Ovary (tissue), 3 donors: ENCODE measurements at regions not wholly inside any gene's neighbourhood (a gene's known extent, or its start where the extent isn't known, plus 50 kb on each side); places are given as distances from the start of the nearest gene placed in this dataset.
"Not testable (repeated sequence)": the region's sequence is repeated elsewhere in the genome, so short reads cannot be mapped to it uniquely, and the experiment has no call there.

Source experiments
- EP300 ChIP-seq: sonication (generic); formaldehyde crosslinking; IDR thresholded peaks from one replicate; pipeline ENCODE4 v1.6.1; 2017; ENCODE audit warnings: antibody characterized with exemption
- POLR2A ChIP-seq: fragments of 450-650 bp; IDR thresholded peaks from one replicate; pipeline ENCODE4 v1.6.1; 2017; ENCODE audit warnings: antibody characterized with exemption, mild to moderate bottlenecking, moderate library complexity
- TF ChIP-seq, protein P1 (sequence below), 3 donors: fragments of 450-650 bp in 2 of 3; fragments of 200-600 bp in 1 of 3; IDR thresholded peaks; one replicate each; pipeline versions ENCODE4 v1.5.1 to v1.8.0; 2016 to 2022; ENCODE audit warnings: antibody characterized with exemption in 3 of 3, mild to moderate bottlenecking in 1 of 3
- donor health status: DM: no; HTN: no; CAD: no.

DNA sequence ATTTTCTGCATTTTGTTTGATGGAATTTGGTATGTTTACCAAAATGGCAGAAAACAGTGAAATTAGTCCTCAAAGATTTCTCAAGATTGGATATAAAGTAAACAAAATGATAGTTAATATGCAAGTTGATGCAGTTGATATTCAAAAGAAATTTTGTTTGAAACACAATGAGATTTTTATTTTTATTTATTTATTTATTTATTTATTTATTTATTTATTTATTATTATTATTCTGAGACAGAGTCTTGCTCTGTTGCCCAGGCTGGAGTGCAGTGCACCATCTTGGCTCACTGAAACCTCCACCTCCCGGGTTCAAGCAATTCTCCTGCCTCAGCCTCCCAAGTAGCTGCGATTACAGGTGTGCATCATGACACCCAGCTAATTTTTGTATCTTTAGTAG lies 1881.5 kb upstream of the DEFB115 start:
- TF ChIP-seq, protein P1, sequence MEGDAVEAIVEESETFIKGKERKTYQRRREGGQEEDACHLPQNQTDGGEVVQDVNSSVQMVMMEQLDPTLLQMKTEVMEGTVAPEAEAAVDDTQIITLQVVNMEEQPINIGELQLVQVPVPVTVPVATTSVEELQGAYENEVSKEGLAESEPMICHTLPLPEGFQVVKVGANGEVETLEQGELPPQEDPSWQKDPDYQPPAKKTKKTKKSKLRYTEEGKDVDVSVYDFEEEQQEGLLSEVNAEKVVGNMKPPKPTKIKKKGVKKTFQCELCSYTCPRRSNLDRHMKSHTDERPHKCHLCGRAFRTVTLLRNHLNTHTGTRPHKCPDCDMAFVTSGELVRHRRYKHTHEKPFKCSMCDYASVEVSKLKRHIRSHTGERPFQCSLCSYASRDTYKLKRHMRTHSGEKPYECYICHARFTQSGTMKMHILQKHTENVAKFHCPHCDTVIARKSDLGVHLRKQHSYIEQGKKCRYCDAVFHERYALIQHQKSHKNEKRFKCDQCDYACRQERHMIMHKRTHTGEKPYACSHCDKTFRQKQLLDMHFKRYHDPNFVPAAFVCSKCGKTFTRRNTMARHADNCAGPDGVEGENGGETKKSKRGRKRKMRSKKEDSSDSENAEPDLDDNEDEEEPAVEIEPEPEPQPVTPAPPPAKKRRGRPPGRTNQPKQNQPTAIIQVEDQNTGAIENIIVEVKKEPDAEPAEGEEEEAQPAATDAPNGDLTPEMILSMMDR (IDR thresholded peaks at IDR 0.05) = not testable (repeated sequence)
- not testable (repeated sequence) for TF ChIP-seq POLR2A, EP300
